ENCODE measurements at regions not wholly inside any gene's neighbourhood (a gene's known extent, or its start where the extent isn't known, plus 50 kb on each side); places are given as distances from the start of the nearest gene placed in this dataset.

DNA sequence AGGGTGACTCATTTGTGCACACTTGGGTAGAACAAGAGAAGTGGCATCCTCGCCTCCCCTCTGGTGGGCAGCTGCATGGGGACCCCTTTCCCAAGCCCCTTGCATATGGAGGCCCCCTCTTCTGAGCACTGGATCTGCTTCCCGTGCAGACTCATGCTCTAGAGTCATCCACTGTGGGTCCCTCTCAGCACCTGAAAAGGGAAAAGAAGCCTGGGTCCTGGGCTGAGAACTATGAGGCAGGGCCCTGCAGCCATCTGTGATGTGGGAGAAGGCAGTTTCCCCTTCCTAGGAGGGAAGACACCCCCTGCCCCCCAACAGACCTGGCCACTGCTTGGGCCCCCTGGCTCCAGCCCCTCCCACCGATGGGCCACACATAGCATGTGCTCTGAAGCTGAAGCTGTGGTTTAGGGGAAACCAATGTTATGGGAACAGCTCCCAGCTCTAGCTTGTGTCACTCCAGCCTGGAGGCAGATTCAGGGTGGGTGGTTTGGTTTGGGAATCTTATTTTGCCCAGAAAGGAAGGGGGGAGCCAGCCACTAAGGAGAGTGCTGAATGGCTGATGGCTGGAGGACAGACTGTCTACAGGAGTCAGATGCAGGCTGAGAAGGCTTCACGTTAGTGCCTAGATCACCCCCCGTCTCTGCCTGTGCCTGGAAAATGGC lies 172.8 kb downstream of the GLI2 start:
- DNase-seq (ENCODE audit: extremely low spot score) = no peak
- no peak for TF ChIP-seq LEF1 (IDR thresholded peaks at IDR 0.05; ENCODE audit: borderline replicate concordance)
- no peak for TF ChIP-seq ELF4 (IDR thresholded peaks at IDR 0.05)
- TF ChIP-seq FOXK2 (IDR thresholded peaks at IDR 0.05) = no peak
- TF ChIP-seq SUZ12 (IDR thresholded peaks at IDR 0.05) = no peak
- TF ChIP-seq FOXM1 (IDR thresholded peaks at IDR 0.05; ENCODE audit: borderline replicate concordance) = no peak
- TF ChIP-seq ARNT (IDR thresholded peaks at IDR 0.05) = no peak
- no peak for TF ChIP-seq FOXA1 (IDR thresholded peaks at IDR 0.05)
- TF ChIP-seq HDGF (IDR thresholded peaks at IDR 0.05; ENCODE audit: borderline replicate concordance) = no peak
- no peak for TF ChIP-seq NFRKB (IDR thresholded peaks at IDR 0.05)
- no peak for TF ChIP-seq ZNF384 (IDR thresholded peaks at IDR 0.05)
- TF ChIP-seq CTBP1 (IDR thresholded peaks at IDR 0.05; ENCODE audit: borderline replicate concordance) = no peak
- TF ChIP-seq L3MBTL2 (conservative IDR thresholded peaks at IDR 0.05) = no peak
- TF ChIP-seq, protein P1, sequence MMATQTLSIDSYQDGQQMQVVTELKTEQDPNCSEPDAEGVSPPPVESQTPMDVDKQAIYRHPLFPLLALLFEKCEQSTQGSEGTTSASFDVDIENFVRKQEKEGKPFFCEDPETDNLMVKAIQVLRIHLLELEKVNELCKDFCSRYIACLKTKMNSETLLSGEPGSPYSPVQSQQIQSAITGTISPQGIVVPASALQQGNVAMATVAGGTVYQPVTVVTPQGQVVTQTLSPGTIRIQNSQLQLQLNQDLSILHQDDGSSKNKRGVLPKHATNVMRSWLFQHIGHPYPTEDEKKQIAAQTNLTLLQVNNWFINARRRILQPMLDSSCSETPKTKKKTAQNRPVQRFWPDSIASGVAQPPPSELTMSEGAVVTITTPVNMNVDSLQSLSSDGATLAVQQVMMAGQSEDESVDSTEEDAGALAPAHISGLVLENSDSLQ (IDR thresholded peaks at IDR 0.05) = no peak
- TF ChIP-seq SP1 (IDR thresholded peaks at IDR 0.05) = no peak
- CTCF ChIA-PET = interaction anchor here (0.6 kb wide), 1 partner anchor 231 kb away, joined by 3 read pairs; no protein-coding TSS in a partner anchor
- POLR2A ChIA-PET = no interaction called here

DNA sequence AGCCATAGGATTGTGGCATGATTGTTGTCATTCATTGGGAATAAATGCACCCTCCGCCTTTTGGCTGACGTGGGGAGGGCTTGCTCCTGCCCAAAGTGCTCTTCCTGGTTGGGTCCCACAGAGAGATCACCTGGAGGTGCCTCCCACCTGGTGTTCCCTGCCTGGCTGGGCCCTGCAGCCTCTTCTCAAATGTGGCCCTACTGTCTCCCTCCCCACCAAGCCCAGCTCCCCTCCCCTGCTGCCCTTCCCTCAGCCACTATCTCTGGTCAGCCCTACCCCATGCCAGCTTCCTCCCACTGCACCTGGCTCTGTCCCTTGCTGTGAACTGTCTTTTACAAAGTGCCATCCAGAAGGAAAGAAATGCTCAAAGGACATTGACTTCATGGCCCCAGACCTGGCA lies 173.4 kb downstream of the GLI2 start:
- DNase-seq (ENCODE audit: extremely low spot score) = no peak
- no peak for TF ChIP-seq BHLHE40 (IDR thresholded peaks at IDR 0.05; ENCODE audit: borderline replicate concordance)
- no peak for TF ChIP-seq L3MBTL2 (conservative IDR thresholded peaks at IDR 0.05)
- TF ChIP-seq ARNT (IDR thresholded peaks at IDR 0.05) = no peak
- TF ChIP-seq SP1 (IDR thresholded peaks at IDR 0.05) = no peak
- TF ChIP-seq, protein P1 (IDR thresholded peaks at IDR 0.05) = no peak
- no peak for TF ChIP-seq FOXA1 (IDR thresholded peaks at IDR 0.05)
- no peak for TF ChIP-seq NFRKB (IDR thresholded peaks at IDR 0.05)
- ChIA-PET POLR2A (no interaction called here), CTCF (no interaction called here)

DNA sequence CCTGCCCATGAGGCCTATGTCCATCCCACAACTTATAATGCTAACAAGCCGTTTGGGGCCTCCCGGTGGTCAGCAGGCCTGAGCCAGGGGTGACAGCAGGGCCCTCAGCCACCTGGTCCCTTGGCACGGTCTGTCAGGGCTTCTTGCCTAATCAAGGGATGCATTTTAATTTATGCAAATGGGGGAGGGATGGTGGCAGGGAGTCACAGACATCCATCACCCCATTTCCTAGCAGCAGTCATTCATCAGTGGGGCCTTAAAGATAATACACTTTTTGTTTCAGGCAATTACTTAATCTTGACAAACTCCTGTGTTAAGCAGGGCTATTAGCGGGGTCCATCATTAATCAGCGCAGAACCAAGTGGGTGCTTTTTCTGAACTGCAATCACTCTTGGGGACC lies 174.5 kb downstream of the GLI2 start:
- DNase-seq (ENCODE audit: extremely low spot score) = no peak
- no peak for TF ChIP-seq LEF1 (IDR thresholded peaks at IDR 0.05; ENCODE audit: borderline replicate concordance)
- TF ChIP-seq, protein P1 (IDR thresholded peaks at IDR 0.05) = no peak
- TF ChIP-seq ARNT (IDR thresholded peaks at IDR 0.05) = no peak
- no peak for TF ChIP-seq SP1 (IDR thresholded peaks at IDR 0.05)
- no peak for TF ChIP-seq ELF4 (IDR thresholded peaks at IDR 0.05)
- TF ChIP-seq FOXA1 (IDR thresholded peaks at IDR 0.05) = no peak
- TF ChIP-seq HDGF (IDR thresholded peaks at IDR 0.05; ENCODE audit: borderline replicate concordance) = no peak
- no peak for TF ChIP-seq SUZ12 (IDR thresholded peaks at IDR 0.05)
- TF ChIP-seq L3MBTL2 (conservative IDR thresholded peaks at IDR 0.05) = no peak
- TF ChIP-seq BHLHE40 (IDR thresholded peaks at IDR 0.05; ENCODE audit: borderline replicate concordance) = no peak
- TF ChIP-seq CTBP1 (IDR thresholded peaks at IDR 0.05; ENCODE audit: borderline replicate concordance) = no peak
- TF ChIP-seq ZNF384 (IDR thresholded peaks at IDR 0.05) = no peak
- POLR2A ChIA-PET = no interaction called here
- CTCF ChIA-PET = no interaction called here

DNA sequence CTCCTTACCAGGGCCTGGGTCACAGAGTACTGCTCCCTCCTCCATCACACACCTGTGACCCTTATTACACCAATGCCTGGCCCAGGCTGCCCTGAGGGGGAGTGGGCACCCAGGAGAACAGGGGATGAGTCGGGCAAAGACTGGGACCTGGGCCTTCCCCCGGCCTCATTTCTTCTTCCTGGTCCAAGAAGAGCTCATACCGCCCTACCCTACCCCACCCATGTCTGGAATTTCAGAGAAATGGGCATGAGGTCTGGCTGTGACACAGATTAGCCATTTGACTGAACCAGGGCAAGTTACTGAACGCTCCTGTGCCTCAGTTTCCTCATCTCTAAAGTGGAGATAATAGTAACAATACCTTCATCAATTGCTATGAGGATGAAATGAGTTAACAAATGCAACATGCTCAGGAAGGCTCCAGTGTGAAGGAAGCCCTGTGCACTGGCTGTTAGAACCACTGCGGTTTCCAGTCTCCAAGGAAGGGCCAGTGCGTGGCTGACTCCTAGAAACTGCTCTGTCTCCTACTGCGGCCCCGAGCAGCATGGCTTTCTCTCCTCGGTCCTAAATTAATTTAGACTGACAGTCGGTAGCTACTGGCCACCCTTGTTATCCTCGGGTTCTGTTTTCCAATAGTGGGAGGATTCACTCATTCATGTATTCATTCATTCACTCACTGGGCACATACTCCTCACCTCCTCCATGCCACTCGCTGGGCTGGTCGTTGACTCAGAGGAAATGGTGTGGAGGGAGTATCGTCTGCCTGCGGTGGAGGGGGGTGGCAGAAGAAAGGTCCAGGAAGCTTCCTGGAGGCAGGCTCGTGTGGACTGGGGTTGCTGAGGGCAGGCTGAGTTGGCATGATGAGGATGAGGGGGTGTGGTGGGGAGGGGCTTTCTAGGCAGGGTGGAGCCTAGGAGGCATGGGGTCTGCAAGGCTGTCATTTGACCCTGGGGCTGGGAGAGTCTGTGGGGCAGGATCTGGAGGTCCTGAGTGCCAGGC lies 175.6 kb downstream of the GLI2 start:
- no peak for DNase-seq (ENCODE audit: extremely low spot score)
- POLR2A ChIA-PET = no interaction called here

More for the DNA sequence above, 175.6 kb downstream of the GLI2 start:
- CTCF ChIA-PET = interaction anchor here (0.7 kb wide), 1 partner anchor 41 kb away, joined by 4 read pairs; no protein-coding TSS in a partner anchor
- TF ChIP-seq ARNT (IDR thresholded peaks at IDR 0.05) = no peak
- no peak for TF ChIP-seq LEF1 (IDR thresholded peaks at IDR 0.05; ENCODE audit: borderline replicate concordance)
- no peak for TF ChIP-seq HDGF (IDR thresholded peaks at IDR 0.05; ENCODE audit: borderline replicate concordance)
- no peak for TF ChIP-seq L3MBTL2 (conservative IDR thresholded peaks at IDR 0.05)
- no peak for TF ChIP-seq ZNF384 (IDR thresholded peaks at IDR 0.05)
- no peak for TF ChIP-seq BHLHE40 (IDR thresholded peaks at IDR 0.05; ENCODE audit: borderline replicate concordance)
- TF ChIP-seq, protein P1 (IDR thresholded peaks at IDR 0.05) = no peak
